Colonic mucosa (tissue), 4 donors: ENCODE measurements at regions not wholly inside any gene's neighbourhood (a gene's known extent, or its start where the extent isn't known, plus 50 kb on each side); places are given as distances from the start of the nearest gene placed in this dataset.
A peak's percentile ranks its signal among the peaks of the same experiment; 100 is the strongest.

Experiments used
- DNase-seq: peaks from one replicate; pipeline ENCODE4 v3.0.0-alpha.2; 2020
- H3K27ac ChIP-seq: fragments of 200-600 bp; one replicate; pipeline ENCODE4 v1.8.0; 2021
- H3K27me3 ChIP-seq: fragments of 200-600 bp; one replicate; pipeline ENCODE4 v1.8.0; 2021
- H3K36me3 ChIP-seq: fragments of 200-600 bp; one replicate; pipeline ENCODE4 v1.8.0; 2021
- H3K4me1 ChIP-seq: fragments of 200-600 bp; one replicate; pipeline ENCODE4 v1.8.0; 2021; ENCODE audit warnings: mild to moderate bottlenecking
- H3K4me3 ChIP-seq: fragments of 200-600 bp; one replicate; pipeline ENCODE4 v1.8.0; 2021
- H3K9ac ChIP-seq, 2 donors: one replicate each; pipeline ENCODE4 v1.7.0; 2013; ENCODE audit warnings: control low read depth in 2 of 2, low read depth in 2 of 2, low read length in 2 of 2
- H3K9me3 ChIP-seq: fragments of 200-600 bp; one replicate; pipeline ENCODE4 v1.8.0; 2021
- intact Hi-C: fragments of 100-400 bp; cut with DNase I; formaldehyde crosslinking; loops from one replicate; pipeline ENCODE4 v1.14.1; 2022
- TF ChIP-seq, protein P1 (sequence below): fragments of 200-600 bp; IDR thresholded peaks from one replicate; pipeline ENCODE4 v1.8.0; 2022; ENCODE audit warnings: antibody characterized with exemption, mild to moderate bottlenecking
- donor health status: healthy.
- donor health status: DM: no; HTN: no; CAD: no.
- donor health status: DM: no; HTN: no; CAD: no.

DNA sequence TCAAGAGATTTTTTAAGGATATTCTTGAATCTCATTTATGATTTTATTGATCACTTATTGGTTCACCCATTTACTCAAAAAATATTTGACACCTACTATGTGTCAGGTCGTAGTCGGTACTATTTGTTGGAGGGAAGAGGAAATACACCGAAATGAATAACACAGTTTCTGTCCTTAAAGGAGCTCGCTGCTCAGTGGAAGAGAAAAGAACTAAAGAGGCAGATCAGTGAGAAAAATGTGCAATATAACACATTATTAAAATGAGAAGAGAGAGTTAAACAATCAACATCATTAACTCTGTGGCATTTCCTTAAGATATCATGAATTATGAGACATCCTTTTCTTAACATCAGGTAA, 56.1 kb upstream of the ADAMTS9 start:
- H3K27ac ChIP-seq, result no peak overlapping the region

DNA sequence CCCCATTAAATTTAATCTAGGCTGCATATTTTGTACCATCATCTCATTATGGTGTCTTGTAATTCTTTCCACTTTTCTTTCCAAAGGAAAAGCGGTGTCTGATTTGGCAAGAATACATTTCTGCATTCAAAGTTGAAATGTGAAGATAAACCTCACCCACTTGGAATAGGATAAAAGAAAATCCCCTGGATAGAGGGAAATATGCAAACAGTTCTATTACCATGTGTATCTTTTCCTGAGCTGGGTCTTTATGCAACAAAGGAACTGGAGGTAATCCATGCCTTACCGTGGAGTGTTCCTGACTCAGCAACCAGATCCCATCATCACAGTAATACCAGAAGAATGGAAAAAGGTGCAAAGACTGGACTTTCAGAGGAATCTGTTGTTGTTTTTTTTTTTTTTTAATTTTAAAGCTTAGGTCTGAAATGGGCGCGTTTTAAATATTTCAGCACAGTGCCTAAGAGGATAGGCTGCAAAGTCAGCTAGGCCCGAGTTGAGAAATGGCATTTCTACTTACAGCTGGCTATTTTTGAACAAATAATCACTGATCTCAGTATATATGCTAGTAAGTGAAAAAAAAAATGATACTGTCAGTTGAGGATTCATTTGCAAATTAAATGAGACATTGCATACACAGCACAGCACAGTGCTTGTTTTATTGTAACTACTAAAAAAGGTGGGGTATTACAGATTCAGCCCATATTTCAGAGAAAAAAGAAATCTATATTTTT, 55.5 kb upstream of the ADAMTS9 start:
- TF ChIP-seq, protein P1, sequence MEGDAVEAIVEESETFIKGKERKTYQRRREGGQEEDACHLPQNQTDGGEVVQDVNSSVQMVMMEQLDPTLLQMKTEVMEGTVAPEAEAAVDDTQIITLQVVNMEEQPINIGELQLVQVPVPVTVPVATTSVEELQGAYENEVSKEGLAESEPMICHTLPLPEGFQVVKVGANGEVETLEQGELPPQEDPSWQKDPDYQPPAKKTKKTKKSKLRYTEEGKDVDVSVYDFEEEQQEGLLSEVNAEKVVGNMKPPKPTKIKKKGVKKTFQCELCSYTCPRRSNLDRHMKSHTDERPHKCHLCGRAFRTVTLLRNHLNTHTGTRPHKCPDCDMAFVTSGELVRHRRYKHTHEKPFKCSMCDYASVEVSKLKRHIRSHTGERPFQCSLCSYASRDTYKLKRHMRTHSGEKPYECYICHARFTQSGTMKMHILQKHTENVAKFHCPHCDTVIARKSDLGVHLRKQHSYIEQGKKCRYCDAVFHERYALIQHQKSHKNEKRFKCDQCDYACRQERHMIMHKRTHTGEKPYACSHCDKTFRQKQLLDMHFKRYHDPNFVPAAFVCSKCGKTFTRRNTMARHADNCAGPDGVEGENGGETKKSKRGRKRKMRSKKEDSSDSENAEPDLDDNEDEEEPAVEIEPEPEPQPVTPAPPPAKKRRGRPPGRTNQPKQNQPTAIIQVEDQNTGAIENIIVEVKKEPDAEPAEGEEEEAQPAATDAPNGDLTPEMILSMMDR, result no peak
- H3K36me3 ChIP-seq, result no peaks in the 10 kb centered on the region
- no peak overlapping the region for H3K9ac ChIP-seq
- no peak for DNase-seq
- no peaks in the 10 kb centered on the region for H3K9me3 ChIP-seq
- no peak overlapping the region for H3K27ac ChIP-seq
- H3K27me3 ChIP-seq, result no peaks in the 10 kb centered on the region
- H3K4me3 ChIP-seq, result no peak overlapping the region
- intact Hi-C loops, result no loop called here
- H3K4me1 ChIP-seq, result no peaks in the 10 kb centered on the region

More for the DNA sequence above, 56.1 kb upstream of the ADAMTS9 start:
- no peaks in the 10 kb centered on the region for H3K4me1 ChIP-seq
- no peaks in the 10 kb centered on the region for H3K27me3 ChIP-seq
- H3K4me3 ChIP-seq, result no peak overlapping the region
- no peaks in the 10 kb centered on the region for H3K36me3 ChIP-seq
- TF ChIP-seq, protein P1, result no peak
- H3K9ac ChIP-seq, result no peak overlapping the region
- H3K9me3 ChIP-seq, result no peaks in the 10 kb centered on the region
- no peak for DNase-seq
- intact Hi-C loops, result no loop called here

GRCh38 chr3:64741341-64741740, 53.5 kb upstream of the ADAMTS9 start:
- H3K9me3 ChIP-seq, result no peaks in the 10 kb centered on the region
- H3K4me3 ChIP-seq, result no peak overlapping the region
- no peak overlapping the region for H3K27ac ChIP-seq
- TF ChIP-seq, protein P1, result no peak
- no peaks in the 10 kb centered on the region for H3K4me1 ChIP-seq
- no peak for DNase-seq
- intact Hi-C loops, result no loop called here
- no peak overlapping the region for H3K9ac ChIP-seq
- no peaks in the 10 kb centered on the region for H3K36me3 ChIP-seq
- no peaks in the 10 kb centered on the region for H3K27me3 ChIP-seq

- Histone ChIP-seq H3K4me3 (no peak overlapping the region), H3K9ac (no peak overlapping the region), H3K27ac (peak overlapping the region; percentile 2), H3K36me3 (no peaks in the 10 kb centered on the region), H3K9me3 (no peaks in the 10 kb centered on the region), H3K27me3 (no peaks in the 10 kb centered on the region), H3K4me1 (no peaks in the 10 kb centered on the region)
- DNase-seq, result no peak
- TF ChIP-seq, protein P1, result no peak
- intact Hi-C loops, result no loop called here
Observed at GRCh38 chr3:64739971-64740631, 52.3 kb upstream of the ADAMTS9 start.
